Stimulated activated CD4-positive, alpha-beta T cell treated with anti-CD3 and anti-CD28 coated beads, Interleukin-2, amount 100 ng/mL, for 48 hours (primary cell): ENCODE measurements at regions not wholly inside any gene's neighbourhood (a gene's known extent, or its start where the extent isn't known, plus 50 kb on each side); places are given as distances from the start of the nearest gene placed in this dataset.

Experiments used
- DNase-seq, 2 donors: peaks; one replicate each; pipeline ENCODE4 v3.0.0-alpha.2; 2020

GRCh38 chr5:3654515-3654914 is 58.9 kb downstream of the IRX1 start:
- DNase-seq: no peak

- no peak for DNase-seq
These were observed 61.2 kb downstream of the IRX1 start for GRCh38 chr5:3656803-3657202.

GRCh38 chr5:3657364-3658022 is 61.9 kb downstream of the IRX1 start:
- DNase-seq: no peak

DNA sequence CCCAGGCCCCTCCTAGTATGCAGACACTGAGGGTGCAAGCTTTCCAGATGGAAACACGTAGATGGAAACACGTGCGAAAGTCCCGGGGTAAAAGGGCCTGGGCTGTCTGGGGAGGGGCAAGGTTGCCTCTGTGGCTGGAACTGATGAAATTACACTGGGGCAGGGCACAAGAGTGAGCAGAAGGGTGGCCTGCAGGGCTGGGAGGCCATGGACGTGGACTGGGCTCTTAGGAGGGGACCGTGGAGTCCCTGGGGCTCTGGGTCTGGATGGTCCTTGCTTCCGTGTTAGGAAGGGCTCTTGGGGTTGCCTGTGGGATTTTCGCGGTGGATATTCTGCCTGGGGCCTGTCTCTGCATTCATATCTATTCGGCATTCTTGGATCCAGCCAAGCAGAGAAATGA is 63.3 kb downstream of the IRX1 start:
- no peak for DNase-seq

DNA sequence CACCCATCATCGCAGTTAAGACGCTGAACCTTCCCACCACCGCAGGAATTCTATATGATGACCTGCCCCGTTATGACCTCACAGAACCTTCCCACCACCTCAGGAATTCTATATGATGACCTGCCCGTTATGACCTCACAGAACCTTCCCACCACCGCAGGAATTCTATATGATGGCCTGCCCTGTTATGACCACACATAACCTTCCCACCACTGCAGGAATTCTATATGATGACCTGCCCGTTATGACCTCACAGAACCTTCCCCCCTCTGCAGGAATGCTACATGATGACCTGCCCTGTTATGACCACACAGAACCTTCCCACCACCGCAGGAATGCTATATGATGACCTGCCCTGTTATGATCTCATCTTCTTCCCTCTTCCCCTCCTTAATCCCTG is 64.3 kb downstream of the IRX1 start:
- DNase-seq: no peak

GRCh38 chr5:3660630-3661029 is 65.0 kb downstream of the IRX1 start:
- no peak for DNase-seq

GRCh38 chr5:3661755-3662296 is 66.2 kb downstream of the IRX1 start:
- DNase-seq: no peak

- no peak for DNase-seq
These were observed 66.7 kb downstream of the IRX1 start for GRCh38 chr5:3662344-3662743.

- DNase-seq: no peak
These were observed 75.7 kb downstream of the IRX1 start for GRCh38 chr5:3671337-3671736.

DNA sequence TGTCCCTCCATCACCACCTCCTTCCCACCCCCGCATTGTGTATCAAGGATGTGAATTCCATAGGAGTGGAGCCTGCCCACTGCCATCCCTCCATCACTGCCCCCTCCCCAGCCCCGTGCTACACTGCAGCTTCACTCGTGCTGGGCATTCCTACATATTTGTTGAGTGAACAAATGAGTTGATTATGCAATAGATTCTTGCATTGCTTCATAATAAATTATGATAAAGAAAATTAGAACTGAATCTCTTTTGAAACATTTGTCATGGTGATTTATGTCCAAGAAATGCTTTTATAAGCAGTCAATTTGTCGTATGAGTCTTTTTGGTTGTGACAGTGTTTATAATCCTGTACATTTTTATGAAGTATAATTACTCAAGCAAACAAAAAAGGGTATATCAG is 83.2 kb downstream of the IRX1 start:
- DNase-seq: no peak

DNA sequence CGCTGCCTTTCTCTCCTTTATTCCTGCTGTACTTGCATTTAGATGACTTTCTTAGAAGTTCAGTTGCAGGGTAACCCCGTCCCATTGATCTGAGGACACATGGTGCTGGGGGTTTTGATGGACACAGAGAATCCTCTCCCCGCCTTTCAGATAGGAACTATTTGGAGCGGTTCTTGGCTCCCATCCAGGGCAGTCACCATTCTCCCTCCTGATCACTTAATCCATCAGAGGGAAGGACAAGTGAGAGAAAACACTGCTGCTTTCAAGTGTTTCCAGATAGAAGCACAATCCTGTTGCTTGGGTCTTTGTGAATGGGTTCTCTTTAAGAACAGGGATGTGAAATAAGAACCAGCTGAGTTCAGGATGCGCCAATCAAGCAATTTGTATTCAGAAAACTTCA is 85.2 kb downstream of the IRX1 start:
- no peak for DNase-seq

GRCh38 chr5:3684118-3684517 is 88.5 kb downstream of the IRX1 start:
- no peak for DNase-seq

DNA sequence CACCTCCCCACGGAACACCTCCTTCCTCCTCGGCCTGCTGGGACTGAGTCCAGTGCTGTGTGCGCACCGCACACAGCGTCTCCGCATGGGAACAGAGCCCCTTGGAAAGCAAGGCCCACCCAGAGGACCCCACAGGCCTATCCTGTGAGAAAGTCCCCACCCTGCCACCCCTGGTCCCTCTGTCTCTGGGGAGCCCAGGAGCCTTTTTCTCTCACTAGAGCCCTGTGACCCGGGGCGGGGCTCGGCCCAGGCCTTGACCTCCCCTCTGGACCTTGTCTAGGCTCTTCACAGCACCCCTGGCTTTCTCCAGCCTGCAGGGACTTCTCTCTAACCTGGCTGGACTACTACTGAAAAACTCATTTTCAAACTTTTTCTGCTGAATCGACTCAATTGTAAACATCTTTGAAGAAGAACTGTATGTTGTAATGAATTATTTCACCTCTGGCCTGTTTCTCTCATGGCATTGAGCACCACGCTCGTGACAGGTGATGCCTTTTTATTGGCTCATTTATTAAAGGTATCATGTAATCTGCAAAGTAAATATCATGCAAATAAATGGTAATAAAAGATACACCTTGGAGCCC is 89.2 kb downstream of the IRX1 start:
- no peak for DNase-seq

DNA sequence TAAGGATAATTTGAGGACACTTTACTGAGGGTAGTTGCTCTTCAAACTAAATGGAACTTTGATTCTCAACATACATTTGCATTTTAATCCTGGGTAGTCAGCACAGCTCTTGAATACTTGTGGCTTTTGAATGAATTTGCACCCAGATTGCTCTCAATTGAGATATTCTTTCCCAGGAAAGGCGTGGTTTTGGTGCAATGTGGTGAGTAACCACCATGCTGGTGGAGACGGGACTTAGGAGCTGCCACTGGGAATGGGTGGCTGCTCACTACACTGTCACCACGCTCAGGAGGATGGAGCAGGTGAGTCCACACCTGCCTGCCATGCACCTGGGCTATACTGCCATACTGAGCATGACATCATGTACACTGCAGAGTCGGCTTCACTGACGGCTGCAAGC is 99.2 kb downstream of the IRX1 start:
- no peak for DNase-seq

- DNase-seq: no peak
These were observed 100.2 kb downstream of the IRX1 start for GRCh38 chr5:3695818-3696217.

DNA sequence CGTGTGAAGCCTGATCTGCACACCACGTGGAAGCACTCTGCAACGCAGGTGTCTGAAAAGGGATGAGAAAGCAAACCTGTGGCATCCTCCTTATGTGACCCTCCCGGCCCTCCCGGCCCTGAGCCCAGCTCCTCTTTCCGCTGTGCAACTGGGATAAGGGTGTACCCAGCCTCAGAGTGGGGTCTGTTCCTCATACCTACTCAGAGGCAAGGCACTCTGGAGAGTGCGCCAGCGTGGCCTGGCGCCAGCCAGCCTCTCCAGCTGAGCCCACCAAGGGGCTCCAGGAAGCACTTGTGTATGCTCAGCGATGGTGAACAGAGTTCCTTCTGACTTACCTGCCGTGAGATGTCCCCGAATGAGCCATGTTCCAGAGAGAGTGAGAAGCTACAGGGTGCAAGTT is 102.8 kb downstream of the IRX1 start:
- no peak for DNase-seq

GRCh38 chr5:3701694-3702093 is 106.1 kb downstream of the IRX1 start:
- no peak for DNase-seq

GRCh38 chr5:3704661-3705060 is 109.0 kb downstream of the IRX1 start:
- no peak for DNase-seq

DNA sequence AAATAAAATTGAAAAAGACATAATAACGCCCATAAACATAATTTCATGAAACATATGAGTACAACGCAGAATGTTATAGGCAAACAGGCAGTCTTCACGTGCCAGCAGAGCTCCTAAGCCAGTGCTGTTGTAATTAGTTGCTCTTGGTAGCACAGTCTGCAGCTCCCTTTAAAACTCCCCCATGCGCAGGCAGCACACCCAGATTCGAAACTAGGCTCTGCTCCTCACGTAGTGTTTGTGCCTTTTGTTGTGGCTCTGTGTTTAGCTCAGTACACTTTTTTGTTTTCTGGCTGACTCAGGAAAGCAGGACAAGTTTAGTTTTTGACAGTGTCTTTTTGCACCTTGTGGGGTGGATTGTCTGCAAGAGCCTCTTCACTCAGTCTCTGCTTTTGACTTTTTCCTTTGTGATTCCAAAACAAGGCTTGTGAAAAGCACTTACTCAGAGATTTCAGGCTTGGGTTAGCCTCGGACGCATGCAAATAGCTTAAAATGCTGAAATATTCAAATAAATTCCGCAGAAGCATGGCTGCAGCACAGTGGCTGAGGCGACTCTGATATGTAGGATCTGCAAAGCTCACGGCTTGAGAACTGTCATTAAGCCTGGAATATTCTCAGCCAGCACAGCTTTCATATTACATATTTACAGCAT is 113.6 kb downstream of the IRX1 start:
- no peak for DNase-seq

DNA sequence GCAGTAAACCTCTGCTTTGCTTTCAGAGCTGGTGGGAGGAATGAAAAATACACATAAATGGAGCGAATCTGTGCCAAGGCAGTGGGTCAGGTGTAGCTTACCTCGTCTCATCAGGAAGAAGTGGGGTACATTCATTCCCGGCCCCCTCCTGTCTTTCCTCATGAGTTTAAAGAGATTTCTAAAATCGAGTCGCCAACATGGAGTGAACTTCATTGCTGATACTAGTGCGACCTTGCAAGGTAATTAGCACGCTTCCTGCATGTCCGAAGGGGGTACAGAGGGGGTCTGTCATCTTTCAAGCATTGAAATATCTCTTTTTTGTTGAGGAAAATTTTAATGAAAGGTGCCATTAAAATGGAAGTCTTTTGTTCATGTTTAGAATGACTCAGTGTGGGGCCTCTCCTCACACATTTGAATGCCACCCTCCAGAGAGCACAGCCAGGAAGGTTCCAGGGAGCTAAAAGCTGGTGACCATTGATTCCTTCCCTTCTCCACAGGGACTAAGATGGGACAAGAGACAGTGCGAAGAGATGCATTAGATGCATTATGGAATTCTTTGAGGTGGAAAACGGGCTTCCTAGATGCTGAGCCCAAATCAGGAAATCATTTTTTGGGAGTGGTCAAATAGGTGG is 114.2 kb downstream of the IRX1 start:
- DNase-seq: no peak

GRCh38 chr5:3715062-3715461 is 119.4 kb downstream of the IRX1 start:
- DNase-seq: no peak

DNA sequence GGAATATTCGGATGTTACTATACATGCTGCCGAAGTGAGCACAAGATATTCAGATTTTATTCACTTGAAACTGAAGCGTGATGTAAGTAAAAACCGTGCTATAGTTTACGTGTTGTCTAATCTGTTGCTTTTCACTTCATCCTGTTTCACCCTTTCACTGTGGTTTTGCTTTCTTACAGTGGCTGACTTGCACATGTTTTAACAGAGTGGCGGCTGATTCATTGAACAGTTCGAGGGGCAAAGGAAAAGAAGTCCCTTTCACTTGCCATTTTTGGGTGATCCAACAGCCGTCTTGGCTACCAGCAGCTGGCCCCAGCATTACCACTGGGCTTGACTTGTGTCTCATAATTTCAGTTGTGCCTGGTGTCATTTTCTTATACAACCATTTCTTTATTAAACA is 134.0 kb downstream of the IRX1 start:
- no peak for DNase-seq

DNA sequence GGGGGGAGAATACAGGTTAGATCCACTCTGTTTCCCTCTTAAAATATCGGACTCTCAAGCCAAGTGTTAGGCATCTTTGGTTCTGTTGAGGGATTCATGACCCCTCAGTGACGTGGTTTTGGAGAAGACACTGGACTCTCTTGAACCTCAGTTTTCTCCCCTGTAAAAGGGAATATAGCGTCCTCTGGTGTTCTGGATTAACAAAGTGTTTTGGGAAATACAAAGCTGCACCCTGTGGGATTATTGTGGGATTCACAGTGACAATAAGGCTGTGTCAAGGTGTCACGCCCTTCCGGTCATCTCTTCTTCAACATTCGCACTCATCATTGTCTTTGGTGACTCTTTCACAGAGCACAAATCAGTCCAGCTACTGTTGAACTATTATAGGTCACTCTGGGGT is 139.0 kb downstream of the IRX1 start:
- no peak for DNase-seq

DNA sequence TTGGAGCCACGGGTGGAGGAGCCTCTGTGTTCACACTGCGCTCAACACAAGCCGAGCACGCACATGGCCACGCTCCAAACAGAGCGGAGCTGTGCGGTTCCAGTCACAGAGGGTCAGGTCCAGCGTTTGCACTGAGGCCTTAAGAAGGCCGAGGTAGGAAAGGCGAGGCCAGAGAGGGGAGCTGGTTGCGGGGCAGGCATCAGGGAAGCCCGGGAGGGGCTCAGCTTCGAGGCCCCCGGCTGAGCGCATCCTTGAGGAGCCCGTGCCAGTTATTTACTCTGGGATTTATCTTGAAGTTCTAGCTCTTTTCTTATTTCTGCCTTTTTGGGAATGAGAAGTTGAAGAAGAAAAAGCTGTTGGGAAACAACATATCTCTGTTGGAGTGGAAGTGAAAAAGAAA is 140.8 kb downstream of the IRX1 start:
- DNase-seq: no peak
